ENCODE measurements at regions not wholly inside any gene's neighbourhood (a gene's known extent, or its start where the extent isn't known, plus 50 kb on each side); places are given as distances from the start of the nearest gene placed in this dataset.

DNA sequence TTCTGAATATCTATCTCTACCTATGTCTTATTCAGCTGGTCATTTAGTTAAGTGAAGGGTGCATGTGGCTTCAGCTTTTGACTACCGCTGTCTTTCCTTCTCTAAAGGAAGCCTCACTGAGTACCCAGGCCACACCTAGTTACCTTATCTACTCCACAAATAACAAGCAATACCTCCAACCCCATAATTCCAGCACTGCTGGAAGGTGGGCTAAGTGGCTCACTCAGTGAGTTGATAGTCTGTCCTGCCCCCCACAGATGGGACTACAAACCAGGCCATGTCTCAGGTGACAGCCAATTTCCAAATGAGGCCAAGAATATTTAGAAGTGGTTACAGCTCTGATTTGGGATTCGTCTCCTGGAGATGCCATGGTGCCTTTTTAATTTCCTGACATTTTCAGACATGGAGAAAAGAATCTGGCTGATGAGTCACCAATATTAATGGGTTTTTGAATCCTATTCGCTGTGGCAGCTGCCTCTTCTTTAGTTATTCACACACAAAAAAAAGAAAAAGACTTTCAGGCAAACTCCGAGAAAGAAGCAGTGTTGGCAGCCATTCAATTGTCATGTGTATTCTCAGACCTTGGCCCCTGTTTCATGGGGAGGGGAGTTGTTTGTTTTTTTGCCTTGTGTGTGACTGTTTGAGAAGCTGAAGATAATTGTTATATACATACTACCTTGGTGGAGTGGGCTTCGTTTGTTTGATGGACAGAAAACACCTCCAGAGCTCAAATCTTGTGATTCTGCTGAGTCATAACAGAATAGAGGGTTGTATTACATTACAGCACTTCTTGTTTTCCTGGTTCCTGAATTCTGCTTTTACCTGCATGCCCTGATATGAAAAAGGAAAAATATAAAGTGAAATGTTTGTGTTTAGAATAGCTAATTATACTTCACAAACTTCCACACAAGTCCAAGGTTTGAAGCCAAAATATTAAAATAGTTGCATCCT, 64.2 kb downstream of the SCG2 start:
- no peak for TF ChIP-seq POLR2A (IDR thresholded peaks at IDR 0.05)
- TF ChIP-seq, protein P1, sequence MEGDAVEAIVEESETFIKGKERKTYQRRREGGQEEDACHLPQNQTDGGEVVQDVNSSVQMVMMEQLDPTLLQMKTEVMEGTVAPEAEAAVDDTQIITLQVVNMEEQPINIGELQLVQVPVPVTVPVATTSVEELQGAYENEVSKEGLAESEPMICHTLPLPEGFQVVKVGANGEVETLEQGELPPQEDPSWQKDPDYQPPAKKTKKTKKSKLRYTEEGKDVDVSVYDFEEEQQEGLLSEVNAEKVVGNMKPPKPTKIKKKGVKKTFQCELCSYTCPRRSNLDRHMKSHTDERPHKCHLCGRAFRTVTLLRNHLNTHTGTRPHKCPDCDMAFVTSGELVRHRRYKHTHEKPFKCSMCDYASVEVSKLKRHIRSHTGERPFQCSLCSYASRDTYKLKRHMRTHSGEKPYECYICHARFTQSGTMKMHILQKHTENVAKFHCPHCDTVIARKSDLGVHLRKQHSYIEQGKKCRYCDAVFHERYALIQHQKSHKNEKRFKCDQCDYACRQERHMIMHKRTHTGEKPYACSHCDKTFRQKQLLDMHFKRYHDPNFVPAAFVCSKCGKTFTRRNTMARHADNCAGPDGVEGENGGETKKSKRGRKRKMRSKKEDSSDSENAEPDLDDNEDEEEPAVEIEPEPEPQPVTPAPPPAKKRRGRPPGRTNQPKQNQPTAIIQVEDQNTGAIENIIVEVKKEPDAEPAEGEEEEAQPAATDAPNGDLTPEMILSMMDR (IDR thresholded peaks at IDR 0.05), result no peak
- DNase-seq (ENCODE audit: low spot score in 2 of 2), result no peak
- H3K4me3 ChIP-seq (ENCODE audit: low read depth, poor library complexity, severe bottlenecking), result no peak overlapping the region
- 32 to 35% methylated on average over 5 of the region's 5 CpGs for WGBS, 2 donors
- intact Hi-C loops (cut with DNase I; ENCODE audit: low total_unique reads), result no loop called here

GRCh38 chr2:223538920-223539440, 63.2 kb downstream of the SCG2 start:
- DNase-seq (ENCODE audit: low spot score in 2 of 2), result no peak
- H3K4me3 ChIP-seq (ENCODE audit: low read depth, poor library complexity, severe bottlenecking), result no peak overlapping the region
- WGBS, 2 donors, result 62 to 69% methylated on average over 8 of the region's 8 CpGs
- intact Hi-C loops (cut with DNase I; ENCODE audit: low total_unique reads), result no loop called here
- no peak for TF ChIP-seq POLR2A (IDR thresholded peaks at IDR 0.05)
- TF ChIP-seq, protein P1 (IDR thresholded peaks at IDR 0.05), result no peak

DNA sequence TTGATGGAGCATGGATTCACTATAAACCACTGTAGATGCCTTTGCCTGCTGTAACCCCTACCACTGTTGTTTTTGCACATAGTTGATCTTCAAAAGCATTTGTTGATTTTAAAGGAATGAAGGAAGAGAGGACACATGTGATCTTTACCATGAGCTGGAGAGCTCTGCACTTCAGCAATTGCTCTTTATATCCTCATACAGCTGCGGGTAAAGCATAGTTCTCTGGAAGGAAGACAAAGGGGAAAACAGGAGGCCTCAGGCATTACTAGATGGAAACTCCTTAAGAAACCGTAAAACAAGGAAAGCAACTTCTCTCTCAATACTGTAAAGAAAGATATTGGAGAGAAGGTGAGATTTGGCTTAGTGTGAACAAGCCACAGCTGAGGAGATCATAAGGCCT, 60.6 kb downstream of the SCG2 start:
- intact Hi-C loops (cut with DNase I; ENCODE audit: low total_unique reads), result no loop called here
- whole genome bisulfite sequencing, 2 donors, result 62 to 69% methylated on average over 2 of the region's 2 CpGs
- no peak for DNase-seq (ENCODE audit: low spot score in 2 of 2)
- no peak for TF ChIP-seq POLR2A (IDR thresholded peaks at IDR 0.05)
- TF ChIP-seq, protein P1 (IDR thresholded peaks at IDR 0.05), result no peak
- no peak overlapping the region for H3K4me3 ChIP-seq (ENCODE audit: low read depth, poor library complexity, severe bottlenecking)

DNA sequence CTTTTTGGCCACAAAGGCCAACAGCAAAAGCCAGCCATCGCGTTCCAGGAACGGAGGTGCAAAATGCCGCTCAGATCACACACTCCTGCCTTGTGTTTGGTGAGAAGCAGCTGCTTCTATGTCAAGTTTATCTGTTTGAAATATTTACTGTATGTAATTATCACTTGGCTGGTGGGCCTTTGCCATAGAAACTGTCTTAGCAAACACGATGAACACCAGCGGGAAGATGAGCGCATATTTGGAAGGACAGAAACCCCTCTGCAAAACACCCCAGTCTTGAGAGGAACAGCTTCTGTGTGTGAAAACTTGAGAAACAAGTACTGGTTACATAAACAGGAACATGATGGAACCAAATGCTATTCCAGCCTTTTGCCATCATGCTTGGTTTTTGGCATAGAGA, 59.7 kb downstream of the SCG2 start:
- H3K4me3 ChIP-seq (ENCODE audit: low read depth, poor library complexity, severe bottlenecking), result no peak overlapping the region
- WGBS, 2 donors, result 95 to 97% methylated on average over 7 of the region's 7 CpGs
- no peak for DNase-seq (ENCODE audit: low spot score in 2 of 2)
- TF ChIP-seq, protein P1 (IDR thresholded peaks at IDR 0.05), result no peak
- intact Hi-C loops (cut with DNase I; ENCODE audit: low total_unique reads), result no loop called here

DNA sequence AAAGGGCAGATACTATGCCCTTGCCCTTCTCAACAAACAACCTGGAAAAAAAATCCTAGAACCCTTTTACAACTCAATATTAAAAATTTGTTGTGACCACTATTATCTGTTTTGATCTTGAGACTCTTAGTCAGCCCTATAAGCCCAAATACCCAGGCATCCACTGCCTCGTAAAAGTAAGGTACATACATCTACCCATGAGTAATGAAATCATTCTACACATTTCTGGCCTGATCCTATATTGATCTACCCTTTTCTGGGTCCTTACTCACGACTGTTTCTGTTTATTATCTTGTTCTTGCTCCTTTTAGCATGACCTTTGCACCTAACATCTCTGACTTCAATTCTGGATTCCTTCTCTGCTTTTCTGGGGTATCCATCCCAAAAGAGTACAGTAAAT, 56.8 kb downstream of the SCG2 start:
- intact Hi-C loops (cut with DNase I; ENCODE audit: low total_unique reads), result no loop called here
- no peak for DNase-seq (ENCODE audit: low spot score in 2 of 2)
- no peak for TF ChIP-seq POLR2A (IDR thresholded peaks at IDR 0.05)
- TF ChIP-seq, protein P1 (IDR thresholded peaks at IDR 0.05), result no peak
- 65 to 74% methylated on average over 2 of the region's 2 CpGs for WGBS, 2 donors
- H3K4me3 ChIP-seq (ENCODE audit: low read depth, poor library complexity, severe bottlenecking), result no peak overlapping the region
